GM23338 (cell line): ENCODE measurements at regions not wholly inside any gene's neighbourhood (a gene's known extent, or its start where the extent isn't known, plus 50 kb on each side); places are given as distances from the start of the nearest gene placed in this dataset.

ENCODE experiments used
- ATAC-seq: fragments of 200-7000 bp; cut with Tn5 transposase; 3 replicates; pipeline ENCODE4 v1.9.1; 2020
- DNase-seq: peaks from one replicate; pipeline ENCODE4 v3.0.0-alpha.2; 2015; ENCODE audit warnings: low spot score
- H2AFZ ChIP-seq: fragments of 200-600 bp; sonication (generic); 2 replicates; pipeline ENCODE4 v1.8.0; 2016; ENCODE audit warnings: antibody characterized with exemption, mild to moderate bottlenecking, moderate library complexity
- H3F3A ChIP-seq: fragments of 200-600 bp; sonication (generic); replicated peaks from 2 replicates; pipeline ENCODE4 v1.8.0; 2017; ENCODE audit warnings: antibody characterized with exemption, mixed run types, low read depth
- H3K27ac ChIP-seq: fragments of 200-600 bp; sonication (generic); 2 replicates; pipeline ENCODE4 v1.6.1; 2016; ENCODE audit warnings: low read depth
- H3K27me3 ChIP-seq: fragments of 200-600 bp; sonication (generic); 2 replicates; pipeline ENCODE4 v1.8.0; 2016; ENCODE audit warnings: mild to moderate bottlenecking, mixed run types, moderate library complexity; ENCODE audit not compliant: insufficient read depth
- H3K36me3 ChIP-seq: fragments of 200-600 bp; sonication (generic); 2 replicates; pipeline ENCODE4 v1.8.0; 2016; ENCODE audit warnings: mild to moderate bottlenecking; ENCODE audit not compliant: insufficient read depth
- H3K4me1 ChIP-seq: fragments of 200-600 bp; sonication (generic); 2 replicates; pipeline ENCODE4 v1.8.0; 2016; ENCODE audit warnings: mild to moderate bottlenecking, moderate library complexity; ENCODE audit not compliant: insufficient read depth
- H3K4me2 ChIP-seq: fragments of 200-600 bp; sonication (generic); 2 replicates; pipeline ENCODE4 v1.7.1; 2017; ENCODE audit warnings: mixed run types
- H3K4me3 ChIP-seq: fragments of 200-600 bp; sonication (generic); 2 replicates; pipeline ENCODE4 v1.6.1; 2016; ENCODE audit warnings: mixed run types
- H3K79me2 ChIP-seq: fragments of 200-600 bp; sonication (generic); replicated peaks from 2 replicates; pipeline ENCODE4 v1.8.0; 2017; ENCODE audit warnings: mild to moderate bottlenecking; ENCODE audit not compliant: insufficient read depth
- H3K9me2 ChIP-seq: fragments of 200-600 bp; sonication (generic); 2 replicates; pipeline ENCODE4 v1.8.0; 2017; ENCODE audit not compliant: insufficient read depth
- H4K20me1 ChIP-seq: fragments of 200-600 bp; sonication (generic); replicated peaks from 2 replicates; pipeline ENCODE4 v1.8.0; 2017; ENCODE audit warnings: mild to moderate bottlenecking; ENCODE audit not compliant: insufficient read depth
- H3K27ac Mint-ChIP-seq: 2 replicates; pipeline ENCODE4 v1.8.0; 2020; ENCODE audit warnings: inconsistent platforms, mild to moderate bottlenecking, moderate library complexity, mixed read lengths
- H3K27me3 Mint-ChIP-seq: 3 replicates; pipeline ENCODE4 v1.8.0; 2022; ENCODE audit warnings: low read depth, mild to moderate bottlenecking, moderate library complexity, mixed read lengths, inconsistent platforms; ENCODE audit not compliant: insufficient read depth, poor library complexity
- H3K36me3 Mint-ChIP-seq: 3 replicates; pipeline ENCODE4 v1.8.0; 2021; ENCODE audit warnings: low read depth, mild to moderate bottlenecking, inconsistent platforms, moderate library complexity, mixed read lengths
- H3K4me1 Mint-ChIP-seq: 3 replicates; pipeline ENCODE4 v1.8.0; 2020; ENCODE audit warnings: mild to moderate bottlenecking, inconsistent platforms, mixed read lengths
- H3K4me3 Mint-ChIP-seq: 3 replicates; pipeline ENCODE4 v1.8.0; 2021; ENCODE audit warnings: moderate library complexity, mild to moderate bottlenecking, inconsistent platforms, mixed read lengths
- H3K9me3 Mint-ChIP-seq: 3 replicates; pipeline ENCODE4 v1.8.0; 2020; ENCODE audit warnings: moderate library complexity, mild to moderate bottlenecking, inconsistent platforms, mixed read lengths
- CTCF ChIP-seq, 2 experiments: fragments of 200-600 bp in 1 of 2; sonication (generic) in 1 of 2; conservative IDR thresholded peaks; 2 replicates each; pipeline versions ENCODE4 v1.5.1 to v1.6.1; 2016 to 2017; ENCODE audit warnings: antibody characterized with exemption in 2 of 2, low read depth in 2 of 2, mild to moderate bottlenecking in 2 of 2, moderate library complexity in 1 of 2
- REST ChIP-seq: IDR thresholded peaks from one replicate; pipeline ENCODE4 v1.6.1; 2018; ENCODE audit warnings: antibody characterized with exemption; ENCODE audit not compliant: unreplicated experiment
- STAT1 ChIP-seq: IDR thresholded peaks from one replicate; pipeline ENCODE4 v1.6.1; 2016; ENCODE audit warnings: antibody characterized with exemption; ENCODE audit not compliant: unreplicated experiment
- ZNF462 ChIP-seq: fragments of 250-450 bp; sonication (Bioruptor Pico); IDR thresholded peaks from 2 replicates; pipeline ENCODE4 v1.5.0; 2020; ENCODE audit warnings: mild to moderate bottlenecking, moderate library complexity

- TF ChIP-seq ZNF462 (CRISPR knock-in tag) (no peak), STAT1 (no peak), REST (no peak)
Observed at GRCh38 chr10:47061776-47062175, 150.5 kb downstream of the PTPN20 start (continued).

GRCh38 chr10:47062441-47063200 is 151.4 kb downstream of the PTPN20 start:
- no peaks in the 10 kb centered on the region for H3K27me3 ChIP-seq
- H3K9me2 ChIP-seq: no peaks in the 10 kb centered on the region
- ATAC-seq (peak; percentile 95), DNase-seq (peak; percentile 64)
- Mint-ChIP-seq H3K9me3 (no peaks in the 10 kb centered on the region), H3K36me3 (no peaks in the 10 kb centered on the region), H3K27ac (no peak overlapping the region), H3K4me3 (no peak overlapping the region), H3K4me1 (no peaks in the 10 kb centered on the region), H3K27me3 (no peaks in the 10 kb centered on the region)
- H3K4me1 ChIP-seq: no peaks in the 10 kb centered on the region
- H3F3A ChIP-seq: no peaks in the 10 kb centered on the region
- H3K79me2 ChIP-seq: no peaks in the 10 kb centered on the region
- no peaks in the 10 kb centered on the region for H3K36me3 ChIP-seq
- H2AFZ ChIP-seq: peak overlapping the region; percentile 82; the same call in 1 of the 2 replicates
- no peaks in the 10 kb centered on the region for H4K20me1 ChIP-seq
- TF ChIP-seq CTCF (conservative IDR thresholded peaks at IDR 0.05; ENCODE audit: low read depth in 2 of 2) (peak; percentile 49 to 69), STAT1 (no peak)
- H3K27ac ChIP-seq: no peak overlapping the region
- no peak overlapping the region for H3K4me3 ChIP-seq
- H3K4me2 ChIP-seq: no peak overlapping the region
